SK-N-SH (cell line): ENCODE measurements at regions not wholly inside any gene's neighbourhood (a gene's known extent, or its start where the extent isn't known, plus 50 kb on each side); places are given as distances from the start of the nearest gene placed in this dataset.

Source experiments
- CTCF ChIA-PET: fragments of 300-600, 350-600 bp; formaldehyde crosslinking; extraction: SDS; loops from one replicate; lab custom pipeline; 2021; lab: Yijun Ruan, JAX
- POLR2A ChIA-PET: fragments of 350-600 bp; sonication (Branson Sonifier 250); formaldehyde crosslinking; extraction: SDS; loops from one replicate; lab custom pipeline; 2020; ENCODE audit warnings: antibody characterized with exemption, inconsistent platforms; lab: Yijun Ruan, JAX
- DNase-seq: peaks from one replicate; pipeline ENCODE4 v3.0.0; 2012
- H2AFZ ChIP-seq: fragments of 200-600 bp; sonication (generic); 2 replicates; pipeline ENCODE4 v1.8.1; 2016; ENCODE audit warnings: antibody characterized with exemption, mild to moderate bottlenecking, low read depth
- H3F3A ChIP-seq: fragments of 200-600 bp; sonication (generic); replicated peaks from 2 replicates; pipeline ENCODE3; 2016; ENCODE audit warnings: antibody characterized with exemption, mild to moderate bottlenecking; ENCODE audit not compliant: insufficient read depth
- H3K27ac ChIP-seq, 2 experiments: fragments of 200-500 bp in 1 of 2; fragments of 200-600 bp in 1 of 2; sonication (Bioruptor generic) in 1 of 2; sonication (generic), shearing (Covaris generic) in 1 of 2; 2 replicates each; pipeline versions ENCODE4 v1.5.1 to v1.6.1; 2014 to 2016; ENCODE audit warnings: low read depth in 2 of 2, inconsistent platforms in 1 of 2, low read length in 1 of 2, mild to moderate bottlenecking in 1 of 2, mixed read lengths in 1 of 2
- H3K27me3 ChIP-seq: fragments of 200-600 bp; sonication (generic), shearing (Covaris generic); 2 replicates; pipeline ENCODE4 v1.6.1; 2016; ENCODE audit warnings: mixed run types; ENCODE audit not compliant: insufficient read depth
- H3K36me3 ChIP-seq, 2 experiments: fragments of 200-500 bp in 1 of 2; fragments of 200-600 bp in 1 of 2; sonication (Bioruptor generic) in 1 of 2; sonication (generic) in 1 of 2; replicated peaks in 1 of 2; 2 replicates each; pipeline versions ENCODE3 to v1.5.1; 2014 to 2016; ENCODE audit warnings: low read length in 1 of 2, mild to moderate bottlenecking in 1 of 2; ENCODE audit not compliant: insufficient read depth in 2 of 2, control insufficient read depth in 1 of 2
- H3K4me1 ChIP-seq, 2 experiments: fragments of 200-500 bp in 1 of 2; fragments of 200-600 bp in 1 of 2; sonication (Bioruptor generic) in 1 of 2; sonication (generic), shearing (Covaris generic) in 1 of 2; 2 replicates each; pipeline versions ENCODE4 v1.5.1 to v1.6.1; 2014 to 2016; ENCODE audit warnings: low read depth in 1 of 2, low read length in 1 of 2, mixed run types in 1 of 2; ENCODE audit not compliant: insufficient read depth in 2 of 2, control insufficient read depth in 1 of 2
- H3K4me2 ChIP-seq: fragments of 200-600 bp; sonication (generic), shearing (Covaris generic); 2 replicates; pipeline ENCODE4 v1.6.1; 2017; ENCODE audit warnings: mixed run types
- H3K4me3 ChIP-seq, 2 experiments: fragments of 200-500 bp in 1 of 2; fragments of 200-600 bp in 1 of 2; sonication (Bioruptor generic) in 1 of 2; sonication (generic), shearing (Covaris generic) in 1 of 2; 2 replicates each; pipeline versions ENCODE4 v1.5.1 to v1.8.1; 2014 to 2016; ENCODE audit warnings: low read depth in 2 of 2, inconsistent platforms in 1 of 2, low read length in 1 of 2, mild to moderate bottlenecking in 1 of 2, mixed read lengths in 1 of 2, moderate library complexity in 1 of 2
- H3K79me2 ChIP-seq: fragments of 200-600 bp; sonication (generic); 2 replicates; pipeline ENCODE4 v1.8.1; 2017; ENCODE audit warnings: mild to moderate bottlenecking; ENCODE audit not compliant: insufficient read depth
- H3K9ac ChIP-seq: fragments of 200-600 bp; sonication (generic); 2 replicates; pipeline ENCODE4 v1.6.1; 2017; ENCODE audit warnings: mixed run types
- H3K9me2 ChIP-seq: fragments of 200-600 bp; sonication (generic); 2 replicates; pipeline ENCODE4 v1.6.1; 2017; ENCODE audit warnings: mixed run types
- H3K9me3 ChIP-seq: fragments of 200-600 bp; sonication (generic); 2 replicates; pipeline ENCODE4 v1.6.1; 2017; ENCODE audit warnings: mixed run types, mild to moderate bottlenecking, moderate library complexity
- H4K20me1 ChIP-seq: fragments of 200-600 bp; sonication (generic); 2 replicates; pipeline ENCODE4 v1.6.1; 2017; ENCODE audit warnings: mild to moderate bottlenecking, mixed run types; ENCODE audit not compliant: insufficient read depth
- CHD2 ChIP-seq: fragments of 150-350 bp; IDR thresholded peaks from 2 replicates; pipeline ENCODE4 v1.6.1; 2018; ENCODE audit warnings: low read length; ENCODE audit not compliant: partially characterized antibody
- ELF1 ChIP-seq: IDR thresholded peaks from 2 replicates; pipeline ENCODE4 v1.4.0; 2012
- EZH2phosphoT487 ChIP-seq: fragments of 200-600 bp; sonication (generic); IDR thresholded peaks from 2 replicates; pipeline ENCODE4 v1.6.1; 2017; ENCODE audit warnings: low read depth, mixed run types, mild to moderate bottlenecking, antibody characterized with exemption, moderate library complexity, borderline replicate concordance
- FOXJ3 ChIP-seq: sonication (generic); formaldehyde crosslinking; IDR thresholded peaks from 2 replicates; pipeline ENCODE4 v1.5.1; 2020; ENCODE audit warnings: mild to moderate bottlenecking, missing genetic modification reagents
- FOXM1 ChIP-seq: IDR thresholded peaks from 2 replicates; pipeline ENCODE4 v1.4.0; 2012; ENCODE audit warnings: low read depth, mild to moderate bottlenecking
- GATA2 ChIP-seq: sonication (generic); formaldehyde crosslinking; IDR thresholded peaks from 2 replicates; pipeline ENCODE4 v1.5.0; 2020; ENCODE audit warnings: mild to moderate bottlenecking, missing genetic modification reagents
- JUND ChIP-seq: IDR thresholded peaks from 2 replicates; pipeline ENCODE4 v1.4.0; 2012
- MXI1 ChIP-seq: IDR thresholded peaks from 2 replicates; pipeline ENCODE4 v1.6.1; 2012; ENCODE audit warnings: mild to moderate bottlenecking, low read depth, low read length, improper control_type of control experiment
- NRF1 ChIP-seq: IDR thresholded peaks from 2 replicates; pipeline ENCODE4 v1.6.1; 2012; ENCODE audit warnings: low read depth, mild to moderate bottlenecking, low read length
- RAD21 ChIP-seq: IDR thresholded peaks from 2 replicates; pipeline ENCODE4 v1.6.1; 2012; ENCODE audit warnings: mild to moderate bottlenecking, low read length
- REST ChIP-seq: IDR thresholded peaks from 2 replicates; pipeline ENCODE4 v1.6.1; 2012; ENCODE audit warnings: mild to moderate bottlenecking, low read depth, low read length, moderate library complexity
- RFX5 ChIP-seq: IDR thresholded peaks from 2 replicates; pipeline ENCODE4 v1.6.1; 2012; ENCODE audit warnings: mild to moderate bottlenecking, improper control_type of control experiment, low read length
- RXRA ChIP-seq: IDR thresholded peaks from 2 replicates; pipeline ENCODE4 v1.4.0; 2012; ENCODE audit warnings: low read depth, mild to moderate bottlenecking, borderline replicate concordance
- SMC3 ChIP-seq: IDR thresholded peaks from 2 replicates; pipeline ENCODE4 v1.6.1; 2012; ENCODE audit warnings: low read depth, low read length, improper control_type of control experiment
- TAF1 ChIP-seq: IDR thresholded peaks from 2 replicates; pipeline ENCODE4 v1.6.1; 2012; ENCODE audit warnings: low read depth, mild to moderate bottlenecking, low read length, moderate library complexity, borderline replicate concordance
- YY1 ChIP-seq: IDR thresholded peaks from 2 replicates; pipeline ENCODE4 v1.4.0; 2012; ENCODE audit warnings: low read depth, mild to moderate bottlenecking
- WGBS: methylation state at CpG from one replicate; pipeline ENCODE4 v1.1.6; 2017; ENCODE audit warnings: low lambda C conversion rate; 5-methylcytosine and 5-hydroxymethylcytosine counted together
- TF ChIP-seq, protein P1 (sequence below): IDR thresholded peaks from 2 replicates; pipeline ENCODE4; 2012
- TF ChIP-seq, protein P2 (sequence below): IDR thresholded peaks from 2 replicates; pipeline ENCODE4 v1.4.0; 2012; ENCODE audit warnings: low read depth
- TF ChIP-seq, protein P3 (sequence below): fragments of 150-350 bp; IDR thresholded peaks from 2 replicates; pipeline ENCODE4 v1.6.1; 2017; ENCODE audit warnings: antibody characterized with exemption, low read length, low read depth, borderline replicate concordance

- TF ChIP-seq, protein P1, sequence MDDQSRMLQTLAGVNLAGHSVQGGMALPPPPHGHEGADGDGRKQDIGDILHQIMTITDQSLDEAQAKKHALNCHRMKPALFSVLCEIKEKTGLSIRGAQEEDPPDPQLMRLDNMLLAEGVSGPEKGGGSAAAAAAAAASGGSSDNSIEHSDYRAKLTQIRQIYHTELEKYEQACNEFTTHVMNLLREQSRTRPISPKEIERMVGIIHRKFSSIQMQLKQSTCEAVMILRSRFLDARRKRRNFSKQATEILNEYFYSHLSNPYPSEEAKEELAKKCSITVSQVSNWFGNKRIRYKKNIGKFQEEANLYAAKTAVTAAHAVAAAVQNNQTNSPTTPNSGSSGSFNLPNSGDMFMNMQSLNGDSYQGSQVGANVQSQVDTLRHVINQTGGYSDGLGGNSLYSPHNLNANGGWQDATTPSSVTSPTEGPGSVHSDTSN: no peak
Measured at GRCh38 chr9:28847331-28847730, 1274.0 kb upstream of the C9orf72 start (continued).

- ChIA-PET POLR2A (no interaction called here), CTCF (no interaction called here)
- no peak overlapping the region for H2AFZ ChIP-seq
- DNase-seq: no peak
- H3K9ac ChIP-seq: no peak overlapping the region
- H3K4me2 ChIP-seq: no peak overlapping the region
- H4K20me1 ChIP-seq: no peaks in the 10 kb centered on the region; the same call in 1 of the 2 replicates
- no peaks in the 10 kb centered on the region for H3K36me3 ChIP-seq
- TF ChIP-seq ELF1 (no peak), RXRA (no peak), EZH2phosphoT487 (no peak), RFX5 (no peak), NRF1 (no peak), CHD2 (no peak), GATA2 (no peak), JUND (no peak), RAD21 (no peak), SMC3 (no peak), FOXM1 (no peak), MXI1 (no peak), FOXJ3 (CRISPR knock-in tag) (no peak)
- TF ChIP-seq, protein P2, sequence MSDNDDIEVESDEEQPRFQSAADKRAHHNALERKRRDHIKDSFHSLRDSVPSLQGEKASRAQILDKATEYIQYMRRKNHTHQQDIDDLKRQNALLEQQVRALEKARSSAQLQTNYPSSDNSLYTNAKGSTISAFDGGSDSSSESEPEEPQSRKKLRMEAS: no peak
- H3K27ac ChIP-seq: no peak overlapping the region
- H3F3A ChIP-seq: peaks cover 3% of the 10 kb centered on the region
- H3K27me3 ChIP-seq: no peaks in the 10 kb centered on the region
- H3K9me3 ChIP-seq: no peaks in the 10 kb centered on the region
- H3K79me2 ChIP-seq: no peaks in the 10 kb centered on the region; the same call in 1 of the 2 replicates
- WGBS: 93% methylated on average over 2 of the region's 2 CpGs
- no peak overlapping the region for H3K4me3 ChIP-seq
- no peaks in the 10 kb centered on the region for H3K9me2 ChIP-seq
- H3K4me1 ChIP-seq: peaks cover 3 to 6% of the 10 kb centered on the region in 2 experiments; a peak in 3 of 4 replicates
Measured at GRCh38 chr9:28848671-28849070, 1275.4 kb upstream of the C9orf72 start.

DNA sequence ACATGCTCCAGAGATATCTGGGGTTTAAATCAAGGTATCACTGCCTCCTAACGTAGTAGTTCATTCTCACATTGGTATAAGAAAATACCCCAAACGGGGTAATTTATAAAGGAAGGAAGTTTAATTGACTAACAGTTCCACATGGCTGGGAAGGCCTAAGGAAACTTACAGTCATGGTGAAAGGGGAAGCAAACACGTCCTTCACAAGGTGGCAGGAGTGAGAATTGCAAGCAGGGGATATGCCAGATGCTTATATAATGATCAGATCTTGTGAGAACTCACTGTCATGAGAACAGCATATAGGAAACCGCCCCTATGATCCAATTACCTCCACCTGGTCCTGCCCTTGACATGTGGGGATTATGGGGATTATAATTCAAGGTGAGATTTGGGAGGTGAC is 1280.2 kb upstream of the C9orf72 start:
- no peaks in the 10 kb centered on the region for H3F3A ChIP-seq
- H3K27ac ChIP-seq: no peak overlapping the region
- H3K9me2 ChIP-seq: no peaks in the 10 kb centered on the region
- H3K9ac ChIP-seq: no peak overlapping the region
- DNase-seq: no peak
- 68% methylated on average over 4 of the region's 4 CpGs for WGBS
- H3K27me3 ChIP-seq: no peaks in the 10 kb centered on the region
- TF ChIP-seq, protein P3, sequence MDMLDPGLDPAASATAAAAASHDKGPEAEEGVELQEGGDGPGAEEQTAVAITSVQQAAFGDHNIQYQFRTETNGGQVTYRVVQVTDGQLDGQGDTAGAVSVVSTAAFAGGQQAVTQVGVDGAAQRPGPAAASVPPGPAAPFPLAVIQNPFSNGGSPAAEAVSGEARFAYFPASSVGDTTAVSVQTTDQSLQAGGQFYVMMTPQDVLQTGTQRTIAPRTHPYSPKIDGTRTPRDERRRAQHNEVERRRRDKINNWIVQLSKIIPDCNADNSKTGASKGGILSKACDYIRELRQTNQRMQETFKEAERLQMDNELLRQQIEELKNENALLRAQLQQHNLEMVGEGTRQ: no peak
- TF ChIP-seq TAF1 (no peak), REST (no peak), YY1 (no peak), RAD21 (peak; percentile 2; the same call in 1 of the 2 replicates)
- no peaks in the 10 kb centered on the region for H3K36me3 ChIP-seq
- H3K4me2 ChIP-seq: no peak overlapping the region
- H3K4me1 ChIP-seq: peaks cover 0 to 3% of the 10 kb centered on the region in 2 experiments; a peak in 3 of 4 replicates
- no peaks in the 10 kb centered on the region; the same call in 1 of the 2 replicates for H3K79me2 ChIP-seq
- no peaks in the 10 kb centered on the region; the same call in 1 of the 2 replicates for H4K20me1 ChIP-seq
- ChIA-PET POLR2A (no interaction called here), CTCF (no interaction called here)
- H3K4me3 ChIP-seq: no peak overlapping the region
- no peak overlapping the region for H2AFZ ChIP-seq
- no peaks in the 10 kb centered on the region for H3K9me3 ChIP-seq
